ENCODE measurements at regions not wholly inside any gene's neighbourhood (a gene's known extent, or its start where the extent isn't known, plus 50 kb on each side); places are given as distances from the start of the nearest gene placed in this dataset.

DNA sequence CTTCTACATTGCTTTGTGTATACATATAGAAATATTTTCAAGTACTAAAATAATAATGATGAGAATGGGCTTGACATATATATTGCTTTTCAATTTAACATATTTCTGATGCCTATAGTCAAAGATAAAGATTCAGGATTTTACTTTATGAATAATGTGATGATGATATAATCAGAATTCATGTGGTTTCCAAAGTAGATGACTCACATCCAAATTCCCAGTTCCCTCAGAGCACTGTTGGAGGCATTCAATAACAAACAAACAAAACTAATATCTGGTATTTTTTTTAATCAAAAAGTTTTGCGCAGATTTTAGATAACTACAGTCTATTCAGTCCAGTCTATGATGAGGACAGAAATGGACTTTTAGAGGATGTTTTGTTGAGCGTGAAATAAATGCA lies 2094.5 kb upstream of the CELF4 start:
- TF ChIP-seq SMAD1 (IDR thresholded peaks at IDR 0.05; ENCODE audit: low read depth, partially characterized antibody) (no peak), JUNB (IDR thresholded peaks at IDR 0.05) (no peak), HDGF (IDR thresholded peaks at IDR 0.05) (no peak)
- TF ChIP-seq, protein P1, sequence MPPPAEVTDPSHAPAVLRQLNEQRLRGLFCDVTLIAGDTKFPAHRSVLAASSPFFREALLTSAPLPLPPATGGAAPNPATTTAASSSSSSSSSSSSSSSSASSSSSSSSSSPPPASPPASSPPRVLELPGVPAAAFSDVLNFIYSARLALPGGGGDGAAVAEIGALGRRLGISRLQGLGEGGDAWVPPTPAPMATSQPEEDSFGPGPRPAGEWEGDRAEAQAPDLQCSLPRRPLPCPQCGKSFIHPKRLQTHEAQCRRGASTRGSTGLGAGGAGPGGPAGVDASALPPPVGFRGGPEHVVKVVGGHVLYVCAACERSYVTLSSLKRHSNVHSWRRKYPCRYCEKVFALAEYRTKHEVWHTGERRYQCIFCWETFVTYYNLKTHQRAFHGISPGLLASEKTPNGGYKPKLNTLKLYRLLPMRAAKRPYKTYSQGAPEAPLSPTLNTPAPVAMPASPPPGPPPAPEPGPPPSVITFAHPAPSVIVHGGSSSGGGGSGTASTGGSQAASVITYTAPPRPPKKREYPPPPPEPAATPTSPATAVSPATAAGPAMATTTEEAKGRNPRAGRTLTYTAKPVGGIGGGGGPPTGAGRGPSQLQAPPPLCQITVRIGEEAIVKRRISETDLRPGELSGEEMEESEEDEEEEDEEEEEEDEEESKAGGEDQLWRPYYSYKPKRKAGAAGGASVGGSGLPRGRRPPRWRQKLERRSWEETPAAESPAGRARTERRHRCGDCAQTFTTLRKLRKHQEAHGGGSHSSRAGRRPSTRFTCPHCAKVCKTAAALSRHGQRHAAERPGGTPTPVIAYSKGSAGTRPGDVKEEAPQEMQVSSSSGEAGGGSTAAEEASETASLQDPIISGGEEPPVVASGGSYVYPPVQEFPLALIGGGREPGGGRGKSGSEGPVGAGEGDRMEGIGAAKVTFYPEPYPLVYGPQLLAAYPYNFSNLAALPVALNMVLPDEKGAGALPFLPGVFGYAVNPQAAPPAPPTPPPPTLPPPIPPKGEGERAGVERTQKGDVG (CRISPR knock-in tag; IDR thresholded peaks at IDR 0.05) = no peak
- TF ChIP-seq, protein P2, sequence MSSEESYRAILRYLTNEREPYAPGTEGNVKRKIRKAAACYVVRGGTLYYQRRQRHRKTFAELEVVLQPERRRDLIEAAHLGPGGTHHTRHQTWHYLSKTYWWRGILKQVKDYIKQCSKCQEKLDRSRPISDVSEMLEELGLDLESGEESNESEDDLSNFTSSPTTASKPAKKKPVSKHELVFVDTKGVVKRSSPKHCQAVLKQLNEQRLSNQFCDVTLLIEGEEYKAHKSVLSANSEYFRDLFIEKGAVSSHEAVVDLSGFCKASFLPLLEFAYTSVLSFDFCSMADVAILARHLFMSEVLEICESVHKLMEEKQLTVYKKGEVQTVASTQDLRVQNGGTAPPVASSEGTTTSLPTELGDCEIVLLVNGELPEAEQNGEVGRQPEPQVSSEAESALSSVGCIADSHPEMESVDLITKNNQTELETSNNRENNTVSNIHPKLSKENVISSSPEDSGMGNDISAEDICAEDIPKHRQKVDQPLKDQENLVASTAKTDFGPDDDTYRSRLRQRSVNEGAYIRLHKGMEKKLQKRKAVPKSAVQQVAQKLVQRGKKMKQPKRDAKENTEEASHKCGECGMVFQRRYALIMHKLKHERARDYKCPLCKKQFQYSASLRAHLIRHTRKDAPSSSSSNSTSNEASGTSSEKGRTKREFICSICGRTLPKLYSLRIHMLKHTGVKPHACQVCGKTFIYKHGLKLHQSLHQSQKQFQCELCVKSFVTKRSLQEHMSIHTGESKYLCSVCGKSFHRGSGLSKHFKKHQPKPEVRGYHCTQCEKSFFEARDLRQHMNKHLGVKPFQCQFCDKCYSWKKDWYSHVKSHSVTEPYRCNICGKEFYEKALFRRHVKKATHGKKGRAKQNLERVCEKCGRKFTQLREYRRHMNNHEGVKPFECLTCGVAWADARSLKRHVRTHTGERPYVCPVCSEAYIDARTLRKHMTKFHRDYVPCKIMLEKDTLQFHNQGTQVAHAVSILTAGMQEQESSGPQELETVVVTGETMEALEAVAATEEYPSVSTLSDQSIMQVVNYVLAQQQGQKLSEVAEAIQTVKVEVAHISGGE (CRISPR knock-in tag; IDR thresholded peaks at IDR 0.05) = no peak
- TF ChIP-seq, protein P3, sequence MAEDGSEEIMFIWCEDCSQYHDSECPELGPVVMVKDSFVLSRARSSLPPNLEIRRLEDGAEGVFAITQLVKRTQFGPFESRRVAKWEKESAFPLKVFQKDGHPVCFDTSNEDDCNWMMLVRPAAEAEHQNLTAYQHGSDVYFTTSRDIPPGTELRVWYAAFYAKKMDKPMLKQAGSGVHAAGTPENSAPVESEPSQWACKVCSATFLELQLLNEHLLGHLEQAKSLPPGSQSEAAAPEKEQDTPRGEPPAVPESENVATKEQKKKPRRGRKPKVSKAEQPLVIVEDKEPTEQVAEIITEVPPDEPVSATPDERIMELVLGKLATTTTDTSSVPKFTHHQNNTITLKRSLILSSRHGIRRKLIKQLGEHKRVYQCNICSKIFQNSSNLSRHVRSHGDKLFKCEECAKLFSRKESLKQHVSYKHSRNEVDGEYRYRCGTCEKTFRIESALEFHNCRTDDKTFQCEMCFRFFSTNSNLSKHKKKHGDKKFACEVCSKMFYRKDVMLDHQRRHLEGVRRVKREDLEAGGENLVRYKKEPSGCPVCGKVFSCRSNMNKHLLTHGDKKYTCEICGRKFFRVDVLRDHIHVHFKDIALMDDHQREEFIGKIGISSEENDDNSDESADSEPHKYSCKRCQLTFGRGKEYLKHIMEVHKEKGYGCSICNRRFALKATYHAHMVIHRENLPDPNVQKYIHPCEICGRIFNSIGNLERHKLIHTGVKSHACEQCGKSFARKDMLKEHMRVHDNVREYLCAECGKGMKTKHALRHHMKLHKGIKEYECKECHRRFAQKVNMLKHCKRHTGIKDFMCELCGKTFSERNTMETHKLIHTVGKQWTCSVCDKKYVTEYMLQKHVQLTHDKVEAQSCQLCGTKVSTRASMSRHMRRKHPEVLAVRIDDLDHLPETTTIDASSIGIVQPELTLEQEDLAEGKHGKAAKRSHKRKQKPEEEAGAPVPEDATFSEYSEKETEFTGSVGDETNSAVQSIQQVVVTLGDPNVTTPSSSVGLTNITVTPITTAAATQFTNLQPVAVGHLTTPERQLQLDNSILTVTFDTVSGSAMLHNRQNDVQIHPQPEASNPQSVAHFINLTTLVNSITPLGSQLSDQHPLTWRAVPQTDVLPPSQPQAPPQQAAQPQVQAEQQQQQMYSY (CRISPR knock-in tag; IDR thresholded peaks at IDR 0.05) = no peak

Data from GM12878 (cell line).